ENCODE measurements at regions not wholly inside any gene's neighbourhood (a gene's known extent, or its start where the extent isn't known, plus 50 kb on each side); places are given as distances from the start of the nearest gene placed in this dataset.

DNA sequence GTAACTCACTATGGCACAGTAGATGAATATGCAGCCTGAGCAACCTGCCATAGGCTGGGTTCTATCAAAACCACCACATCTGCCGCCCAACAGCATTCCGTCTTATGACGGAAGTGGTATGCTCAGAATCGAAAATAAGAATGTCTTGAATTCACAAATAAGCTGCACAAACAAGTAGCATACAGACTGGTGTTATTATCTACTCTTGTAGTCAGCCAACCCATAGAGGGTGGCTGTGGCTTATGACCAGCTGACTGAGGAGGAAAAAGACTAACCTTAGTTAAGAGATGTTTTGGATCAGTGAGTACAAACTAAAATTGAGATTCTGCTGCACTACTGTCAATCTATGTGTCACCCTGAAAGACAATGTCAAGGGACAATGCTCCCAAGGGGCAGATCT, 1255.1 kb upstream of the EYS start:
- Histone ChIP-seq H3K36me3 (ENCODE audit: control insufficient read depth, insufficient read depth, low read length) (no peaks in the 10 kb centered on the region), H3K4me3 (replicated peaks; ENCODE audit: low read depth, low read length) (no peak overlapping the region), H3K27me3 (replicated peaks; ENCODE audit: control insufficient read depth, insufficient read depth, low read length) (no peaks in the 10 kb centered on the region)
- TF ChIP-seq CTCF (IDR thresholded peaks at IDR 0.05; ENCODE audit: insufficient read depth, low read length, poor library complexity, severe bottlenecking) = no peak
- DNase-seq (ENCODE audit: extremely low read depth, insufficient read length) = no peak

DNA sequence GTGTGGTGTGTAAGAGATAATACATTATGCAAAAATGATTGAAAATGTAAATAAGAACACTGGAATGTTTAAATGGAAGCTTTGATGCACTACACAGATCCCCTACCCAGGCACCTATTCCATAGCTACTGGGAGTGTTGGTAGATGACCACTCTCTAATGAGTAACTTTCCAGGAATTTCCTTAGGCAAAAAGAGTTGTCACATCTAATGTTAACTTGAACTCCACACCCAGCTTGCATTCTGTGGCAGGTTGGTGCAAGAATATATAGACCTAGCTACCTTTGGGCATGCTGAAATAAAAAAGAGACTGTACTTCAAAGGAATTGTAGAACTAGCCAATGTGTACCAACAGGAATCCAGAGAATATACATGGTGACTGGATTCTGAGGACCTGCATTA, 1254.2 kb upstream of the EYS start:
- Histone ChIP-seq H3K36me3 (ENCODE audit: control insufficient read depth, insufficient read depth, low read length) (no peaks in the 10 kb centered on the region), H3K27me3 (replicated peaks; ENCODE audit: control insufficient read depth, insufficient read depth, low read length) (no peaks in the 10 kb centered on the region), H3K4me3 (replicated peaks; ENCODE audit: low read depth, low read length) (no peak overlapping the region)
- TF ChIP-seq CTCF (IDR thresholded peaks at IDR 0.05; ENCODE audit: insufficient read depth, low read length, poor library complexity, severe bottlenecking) = no peak
- DNase-seq (ENCODE audit: extremely low read depth, insufficient read length) = no peak

GRCh38 chr6:66949191-66949661, 1242.2 kb upstream of the EYS start:
- no peak for DNase-seq (ENCODE audit: extremely low read depth, insufficient read length)
- no peak overlapping the region for H3K4me3 ChIP-seq (replicated peaks; ENCODE audit: low read depth, low read length)
- no peaks in the 10 kb centered on the region for H3K36me3 ChIP-seq (ENCODE audit: control insufficient read depth, insufficient read depth, low read length)
- no peak for TF ChIP-seq CTCF (IDR thresholded peaks at IDR 0.05; ENCODE audit: insufficient read depth, low read length, poor library complexity, severe bottlenecking)
- no peaks in the 10 kb centered on the region for H3K27me3 ChIP-seq (replicated peaks; ENCODE audit: control insufficient read depth, insufficient read depth, low read length)

GRCh38 chr6:66948106-66948505, 1241.1 kb upstream of the EYS start:
- TF ChIP-seq CTCF (IDR thresholded peaks at IDR 0.05; ENCODE audit: insufficient read depth, low read length, poor library complexity, severe bottlenecking) = no peak
- Histone ChIP-seq H3K4me3 (replicated peaks; ENCODE audit: low read depth, low read length) (no peak overlapping the region), H3K27me3 (replicated peaks; ENCODE audit: control insufficient read depth, insufficient read depth, low read length) (no peaks in the 10 kb centered on the region), H3K36me3 (ENCODE audit: control insufficient read depth, insufficient read depth, low read length) (no peaks in the 10 kb centered on the region)
- no peak for DNase-seq (ENCODE audit: extremely low read depth, insufficient read length)

DNA sequence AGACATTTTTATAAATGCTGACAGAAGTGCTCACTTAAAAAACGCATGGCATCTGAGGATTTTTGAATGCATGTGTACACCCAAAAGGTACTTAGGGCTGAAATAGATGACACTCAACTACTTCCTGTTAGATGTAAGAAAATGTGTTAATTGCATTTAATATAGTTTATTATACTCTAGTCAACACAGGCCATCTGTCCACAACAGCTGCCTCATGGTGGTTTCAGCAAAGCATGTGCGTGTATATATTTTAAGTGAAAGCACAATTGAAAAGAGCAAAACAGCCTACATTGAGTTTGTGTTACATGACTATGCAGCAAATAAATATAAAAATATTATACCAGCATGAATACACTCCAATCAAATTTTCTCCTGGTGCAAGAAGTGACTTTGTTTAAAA, 1233.0 kb upstream of the EYS start:
- no peak for DNase-seq (ENCODE audit: extremely low read depth, insufficient read length)
- TF ChIP-seq CTCF (IDR thresholded peaks at IDR 0.05; ENCODE audit: insufficient read depth, low read length, poor library complexity, severe bottlenecking) = no peak
- H3K4me3 ChIP-seq (replicated peaks; ENCODE audit: low read depth, low read length) = no peak overlapping the region
- H3K36me3 ChIP-seq (ENCODE audit: control insufficient read depth, insufficient read depth, low read length) = no peaks in the 10 kb centered on the region
- no peaks in the 10 kb centered on the region for H3K27me3 ChIP-seq (replicated peaks; ENCODE audit: control insufficient read depth, insufficient read depth, low read length)

GRCh38 chr6:66937180-66937579, 1230.2 kb upstream of the EYS start:
- Histone ChIP-seq H3K27me3 (replicated peaks; ENCODE audit: control insufficient read depth, insufficient read depth, low read length) (no peaks in the 10 kb centered on the region), H3K4me3 (replicated peaks; ENCODE audit: low read depth, low read length) (no peak overlapping the region), H3K36me3 (ENCODE audit: control insufficient read depth, insufficient read depth, low read length) (no peaks in the 10 kb centered on the region)
- TF ChIP-seq CTCF (IDR thresholded peaks at IDR 0.05; ENCODE audit: insufficient read depth, low read length, poor library complexity, severe bottlenecking) = no peak
- DNase-seq (ENCODE audit: extremely low read depth, insufficient read length) = no peak
